ENCODE measurements at regions not wholly inside any gene's neighbourhood (a gene's known extent, or its start where the extent isn't known, plus 50 kb on each side); places are given as distances from the start of the nearest gene placed in this dataset.

- no peak overlapping the region for H4K5ac ChIP-seq (ENCODE audit: insufficient read length, low read depth, low read length)
- H3K9ac ChIP-seq (replicated peaks in 1 of 4; ENCODE audit: extremely low read depth in 1 of 4, low read depth in 3 of 4, low read length in 3 of 4) = no peak overlapping the region
- 0 out of 7 replicates have a peak, but pooled peaks cover 0 to 2% (median 0%) of the 10 kb centered on the region in 4 experiments for H3K4me1 ChIP-seq (replicated peaks in 1 of 4; ENCODE audit: control insufficient read depth in 3 of 4, insufficient read depth in 4 of 4, low read length in 3 of 4)
- H2BK20ac ChIP-seq (ENCODE audit: low read length) = no peak overlapping the region
- POLR2A ChIA-PET (ENCODE audit: partially characterized antibody) = no interaction called here
- H2BK120ac ChIP-seq (replicated peaks; ENCODE audit: low read depth, low read length) = no peak overlapping the region
- H3K18ac ChIP-seq (ENCODE audit: extremely low read depth, low read length) = no peak overlapping the region
- no peak overlapping the region for H2AFZ ChIP-seq (ENCODE audit: low read length)
- H4K91ac ChIP-seq (replicated peaks; ENCODE audit: insufficient read length, low read length) = no peak overlapping the region
- H3K4me3 ChIP-seq (ENCODE audit: extremely low read depth in 1 of 4, insufficient read depth in 2 of 4, low read depth in 3 of 4, low read length in 4 of 4) = no peak overlapping the region
- WGBS, 2 experiments (ENCODE audit: extremely low coverage in 1 of 2, insufficient coverage in 1 of 2, insufficient read length in 1 of 2, insufficient replicate concordance in 2 of 2, low coverage in 1 of 2, low lambda C conversion rate in 2 of 2, missing lambda C conversion rate in 1 of 2) = 82% methylated on average over 6 of the region's 6 CpGs; no CpG with 5 or more reads in 1 of the 2 experiments
- H2BK12ac ChIP-seq (ENCODE audit: low read depth, low read length) = no peak overlapping the region
- no peaks in the 10 kb centered on the region for H3K27me3 ChIP-seq (replicated peaks in 1 of 4; ENCODE audit: control insufficient read depth in 3 of 4, extremely low read depth in 1 of 4, insufficient read depth in 3 of 4, low read length in 3 of 4)
- no peaks in the 10 kb centered on the region for H3K79me1 ChIP-seq (ENCODE audit: low read depth, low read length)
- H3K23me2 ChIP-seq (ENCODE audit: low read depth, low read length) = no peaks in the 10 kb centered on the region
- no peaks in the 10 kb centered on the region for H3K36me3 ChIP-seq (ENCODE audit: control insufficient read depth in 2 of 4, insufficient read depth in 4 of 4, low read length in 3 of 4)
- H2BK5ac ChIP-seq (ENCODE audit: low read depth, low read length) = no peak overlapping the region
- no peaks in the 10 kb centered on the region for H3K9me3 ChIP-seq (ENCODE audit: insufficient read depth in 2 of 2, low read depth in 1 of 2, low read length in 1 of 2)
- DNase-seq (ENCODE audit: low read depth in 1 of 2, low spot score in 2 of 2) = no peak
- TF ChIP-seq TCF12 (IDR thresholded peaks at IDR 0.05; ENCODE audit: low read depth, low read length) (no peak), SP4 (IDR thresholded peaks at IDR 0.05; ENCODE audit: low read length) (no peak), KDM1A (IDR thresholded peaks at IDR 0.05; ENCODE audit: borderline replicate concordance, low read length) (no peak), KDM4A (IDR thresholded peaks at IDR 0.05; ENCODE audit: low read depth, low read length, severe bottlenecking) (no peak), EGR1 (IDR thresholded peaks at IDR 0.05; ENCODE audit: borderline replicate concordance, low read depth, low read length) (no peak)
- H2BK15ac ChIP-seq (ENCODE audit: low read length) = no peak overlapping the region
- no peak overlapping the region for H4K8ac ChIP-seq (ENCODE audit: extremely low read depth, insufficient read depth, low read length)
- no peak overlapping the region for H3K56ac ChIP-seq (replicated peaks; ENCODE audit: insufficient read length, low read depth, low read length)
- no peak overlapping the region for H3K14ac ChIP-seq (ENCODE audit: insufficient read length)
- H3K23ac ChIP-seq (ENCODE audit: insufficient read length) = no peak overlapping the region
- CTCF ChIA-PET (ENCODE audit: partially characterized antibody) = interaction anchor here (1.2 kb wide), 1 partner anchor 7 kb away, joined by 3 read pairs; no protein-coding TSS in a partner anchor
- no peak overlapping the region for H3K27ac ChIP-seq (ENCODE audit: low read depth, low read length)
- H3K4ac ChIP-seq (replicated peaks; ENCODE audit: insufficient read length, low read depth, low read length) = no peak overlapping the region
- no peak overlapping the region for H2AK5ac ChIP-seq (ENCODE audit: low read depth, low read length)
- no peak for FAIRE-seq
- H4K20me1 ChIP-seq (replicated peaks in 1 of 2; ENCODE audit: control insufficient read depth in 1 of 2, insufficient read depth in 2 of 2, low read length in 2 of 2) = no peaks in the 10 kb centered on the region
- H3K4me2 ChIP-seq (ENCODE audit: insufficient read depth in 1 of 2, low read depth in 2 of 2, low read length in 2 of 2) = no peak overlapping the region
- no peaks in the 10 kb centered on the region for H3K79me2 ChIP-seq (ENCODE audit: control insufficient read depth in 1 of 2, insufficient read depth in 2 of 2, low read length in 2 of 2)
These were observed 249.3 kb downstream of the TBX18 start for GRCh38 chr6:84515067-84515466.

All from H1 (cell line).